Esophagus (tissue), 2 donors: ENCODE measurements at regions not wholly inside any gene's neighbourhood (a gene's known extent, or its start where the extent isn't known, plus 50 kb on each side); places are given as distances from the start of the nearest gene placed in this dataset.

Experiments
- H3K27ac ChIP-seq, 2 donors: one replicate each; pipeline ENCODE4 v1.5.1; 2013; ENCODE audit warnings: low read depth in 2 of 2, mild to moderate bottlenecking in 2 of 2, inconsistent platforms in 1 of 2, low read length in 1 of 2, moderate library complexity in 1 of 2
- H3K27me3 ChIP-seq, 2 donors: one replicate each; pipeline ENCODE4 v1.6.1; 2013; ENCODE audit warnings: low read length in 2 of 2, control low read depth in 1 of 2, mild to moderate bottlenecking in 1 of 2; ENCODE audit not compliant: insufficient read depth in 2 of 2, control insufficient read depth in 1 of 2
- H3K36me3 ChIP-seq, 2 donors: one replicate each; pipeline ENCODE4 v1.6.1; 2013; ENCODE audit warnings: low read length in 1 of 2; ENCODE audit not compliant: control insufficient read depth in 2 of 2, insufficient read depth in 2 of 2
- H3K4me1 ChIP-seq, 2 donors: one replicate each; pipeline ENCODE4 v1.6.1; 2013; ENCODE audit warnings: low read length in 1 of 2; ENCODE audit not compliant: control insufficient read depth in 2 of 2, insufficient read depth in 2 of 2
- H3K4me3 ChIP-seq, 2 donors: one replicate each; pipeline ENCODE4 v1.5.1; 2013; ENCODE audit warnings: low read length in 2 of 2, mild to moderate bottlenecking in 2 of 2, low read depth in 1 of 2, moderate library complexity in 1 of 2
- H3K9me3 ChIP-seq, 2 donors: one replicate each; pipeline ENCODE4 v1.6.1; 2013; ENCODE audit warnings: mild to moderate bottlenecking in 2 of 2, low read depth in 1 of 2, low read length in 1 of 2, moderate library complexity in 1 of 2; ENCODE audit not compliant: control insufficient read depth in 2 of 2, insufficient read depth in 1 of 2
- WGBS, 2 donors: extraction: QIAGEN DNeasy Blood & Tissue Kit; methylation state at CpG; one replicate each; pipeline ENCODE4 v1.1.7; 2013; 5-methylcytosine and 5-hydroxymethylcytosine counted together
- donor health status: healthy with polysubstance abuse.
- donor health status: Bipolar disorder and iron deficiency.

GRCh38 chr1:229024528-229025130 is 246.3 kb upstream of the RAB4A start:
- no peaks in the 10 kb centered on the region for H3K9me3 ChIP-seq
- H3K27ac ChIP-seq = no peak overlapping the region
- WGBS, 2 donors = 75% methylated on average over 13 of the region's 13 CpGs
- H3K4me1 ChIP-seq = peaks cover 2 to 5% of the 10 kb centered on the region in 2 donors
- H3K27me3 ChIP-seq = no peaks in the 10 kb centered on the region
- no peak overlapping the region for H3K4me3 ChIP-seq
- H3K36me3 ChIP-seq = no peaks in the 10 kb centered on the region

- 91 to 92% methylated on average over 2 of the region's 2 CpGs for WGBS, 2 donors
- Histone ChIP-seq H3K9me3 (no peaks in the 10 kb centered on the region), H3K27ac (no peak overlapping the region), H3K4me3 (no peak overlapping the region), H3K27me3 (no peaks in the 10 kb centered on the region), H3K4me1 (peaks cover 0 to 3% of the 10 kb centered on the region in 2 donors), H3K36me3 (no peaks in the 10 kb centered on the region)
Observed at GRCh38 chr1:229025576-229025975, 245.3 kb upstream of the RAB4A start.

DNA sequence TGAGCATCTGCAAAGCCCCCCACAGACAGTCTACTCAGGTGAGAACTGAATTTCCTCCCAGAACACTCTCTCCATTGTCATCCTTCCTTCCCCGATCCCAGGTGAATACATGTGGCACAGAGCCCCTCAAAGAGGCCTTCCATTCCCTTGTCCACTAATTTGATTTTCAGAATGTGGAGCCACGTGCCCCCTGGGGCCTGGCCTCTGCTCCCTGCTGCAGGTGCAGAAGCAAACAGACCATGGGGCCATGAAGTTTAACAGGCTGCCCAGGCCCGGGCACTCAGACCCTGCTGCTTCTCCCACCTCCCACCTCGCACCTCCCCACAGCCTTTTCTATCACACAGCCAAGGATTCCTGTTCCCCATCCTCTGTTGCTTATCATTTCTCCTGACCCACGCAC is 243.8 kb upstream of the RAB4A start:
- Histone ChIP-seq H3K36me3 (no peaks in the 10 kb centered on the region), H3K4me3 (no peak overlapping the region), H3K4me1 (peaks cover 0 to 3% of the 10 kb centered on the region in 2 donors), H3K27me3 (no peaks in the 10 kb centered on the region), H3K27ac (no peak overlapping the region), H3K9me3 (no peaks in the 10 kb centered on the region)
- 83 to 88% methylated on average over 5 of the region's 5 CpGs for WGBS, 2 donors

GRCh38 chr1:229027622-229028182 is 243.2 kb upstream of the RAB4A start:
- WGBS, 2 donors = 50 to 56% methylated on average over 8 of the region's 8 CpGs
- H3K27ac ChIP-seq = no peak overlapping the region
- no peaks in the 10 kb centered on the region for H3K9me3 ChIP-seq
- no peaks in the 10 kb centered on the region for H3K27me3 ChIP-seq
- peaks cover 0 to 3% of the 10 kb centered on the region in 2 donors for H3K4me1 ChIP-seq
- no peak overlapping the region for H3K4me3 ChIP-seq
- H3K36me3 ChIP-seq = no peaks in the 10 kb centered on the region

- Histone ChIP-seq H3K4me1 (peaks cover 0 to 3% of the 10 kb centered on the region in 2 donors), H3K9me3 (no peaks in the 10 kb centered on the region)
- 87 to 91% methylated on average over 11 of the region's 11 CpGs for WGBS, 2 donors
Observed at GRCh38 chr1:229028544-229028943, 242.4 kb upstream of the RAB4A start.

DNA sequence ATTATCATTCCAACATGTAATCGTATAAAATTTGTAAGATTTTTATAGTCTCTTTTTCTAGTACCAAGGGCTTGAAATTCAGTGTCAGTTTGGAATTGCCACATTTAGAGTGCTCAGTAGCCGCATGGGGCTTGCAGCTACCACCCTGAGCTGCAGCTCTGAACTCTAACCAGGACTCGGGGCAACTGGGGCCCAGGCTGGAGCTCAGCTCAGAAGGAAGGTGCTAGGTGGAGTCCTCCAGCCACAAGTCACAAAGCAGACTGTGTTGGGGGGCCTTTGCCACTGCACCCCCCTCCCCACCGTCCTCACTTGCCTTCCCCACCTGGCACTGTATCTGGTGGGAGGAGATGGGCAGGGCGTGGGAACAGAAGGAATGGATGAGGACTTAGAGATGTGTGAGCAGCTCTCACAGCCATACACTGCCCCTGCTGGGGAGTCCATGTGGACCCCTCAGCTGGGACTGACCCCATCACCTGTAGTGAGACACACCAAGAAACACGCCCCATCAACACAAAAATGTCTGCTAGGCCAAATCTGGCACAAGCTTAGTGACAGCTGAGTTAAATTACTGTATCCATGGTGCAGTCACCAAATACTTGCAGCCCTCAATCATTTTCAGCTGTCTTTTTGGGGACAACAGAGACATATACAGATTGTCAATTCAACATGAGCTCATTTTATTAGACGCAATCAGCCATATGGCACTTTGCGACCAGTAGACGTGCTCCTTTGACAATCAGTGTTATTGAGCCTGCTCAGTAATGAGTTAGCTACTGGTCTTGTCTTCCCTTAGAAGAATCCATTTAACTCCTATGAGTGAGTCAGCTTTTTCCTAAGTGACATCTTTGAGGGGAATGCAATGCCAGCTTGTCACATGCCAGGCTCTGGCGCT is 241.7 kb upstream of the RAB4A start:
- Histone ChIP-seq H3K9me3 (no peaks in the 10 kb centered on the region), H3K4me3 (no peak overlapping the region)
- WGBS, 2 donors = 93 to 94% methylated on average over 10 of the region's 10 CpGs

More at GRCh38 chr1:229028544-229028943, 242.4 kb upstream of the RAB4A start:
- Histone ChIP-seq H3K27me3 (no peaks in the 10 kb centered on the region), H3K36me3 (no peaks in the 10 kb centered on the region), H3K27ac (no peak overlapping the region), H3K4me3 (no peak overlapping the region)

GRCh38 chr1:229029879-229030235 is 241.1 kb upstream of the RAB4A start:
- no peak overlapping the region for H3K4me3 ChIP-seq
- H3K9me3 ChIP-seq = no peaks in the 10 kb centered on the region
- peaks cover 0 to 2% of the 10 kb centered on the region in 2 donors for H3K4me1 ChIP-seq
- H3K27ac ChIP-seq = no peak overlapping the region
- no peaks in the 10 kb centered on the region for H3K27me3 ChIP-seq
- H3K36me3 ChIP-seq = no peaks in the 10 kb centered on the region
- WGBS, 2 donors = 93 to 100% methylated on average over 1 of the region's 1 CpG

More for the DNA sequence above, 241.7 kb upstream of the RAB4A start:
- Histone ChIP-seq H3K27ac (no peak overlapping the region), H3K36me3 (no peaks in the 10 kb centered on the region), H3K27me3 (no peaks in the 10 kb centered on the region), H3K4me1 (peaks cover 0 to 3% of the 10 kb centered on the region in 2 donors)

GRCh38 chr1:229030630-229031029 is 240.3 kb upstream of the RAB4A start:
- WGBS, 2 donors = 85 to 90% methylated on average over 3 of the region's 3 CpGs
- Histone ChIP-seq H3K9me3 (no peaks in the 10 kb centered on the region), H3K4me1 (no peaks in the 10 kb centered on the region), H3K36me3 (no peaks in the 10 kb centered on the region), H3K4me3 (no peak overlapping the region), H3K27me3 (no peaks in the 10 kb centered on the region), H3K27ac (no peak overlapping the region)

DNA sequence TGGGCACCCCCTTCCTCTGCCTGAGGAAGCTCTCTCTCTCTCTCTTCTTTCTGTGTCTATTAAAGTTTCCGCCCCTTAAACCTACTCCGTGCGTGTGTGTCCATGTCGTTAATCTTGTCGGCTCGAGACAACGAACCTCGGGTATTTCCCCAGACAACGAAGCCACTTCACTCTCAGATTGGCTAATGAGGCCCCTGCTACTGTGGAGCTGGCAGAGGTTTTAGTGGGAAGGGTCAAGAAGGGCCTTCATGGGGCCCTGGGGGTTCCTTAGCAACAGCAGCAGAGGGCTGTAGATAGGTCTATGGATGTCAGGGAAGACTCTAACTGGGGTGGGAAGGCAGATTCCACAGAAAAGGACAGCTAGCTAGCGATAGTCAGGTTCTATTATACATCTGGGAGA is 239.8 kb upstream of the RAB4A start:
- Histone ChIP-seq H3K27ac (no peak overlapping the region), H3K36me3 (no peaks in the 10 kb centered on the region), H3K27me3 (no peaks in the 10 kb centered on the region), H3K9me3 (no peaks in the 10 kb centered on the region), H3K4me1 (no peaks in the 10 kb centered on the region), H3K4me3 (no peak overlapping the region)
- WGBS, 2 donors = 68 to 70% methylated on average over 10 of the region's 10 CpGs
